HG02571 (cell line): ENCODE measurements at regions not wholly inside any gene's neighbourhood (a gene's known extent, or its start where the extent isn't known, plus 50 kb on each side); places are given as distances from the start of the nearest gene placed in this dataset.

Experiments
- ATAC-seq: cut with Tn5 transposase; IDR thresholded peaks from one replicate; pipeline ENCODE4 v1.9.1; 2021; ENCODE audit warnings: mild to moderate bottlenecking, moderate library complexity; ENCODE audit not compliant: unreplicated experiment

- ATAC-seq: no peak
Measured at GRCh38 chr10:60669501-60669900, 108.8 kb upstream of the CDK1 start.

DNA sequence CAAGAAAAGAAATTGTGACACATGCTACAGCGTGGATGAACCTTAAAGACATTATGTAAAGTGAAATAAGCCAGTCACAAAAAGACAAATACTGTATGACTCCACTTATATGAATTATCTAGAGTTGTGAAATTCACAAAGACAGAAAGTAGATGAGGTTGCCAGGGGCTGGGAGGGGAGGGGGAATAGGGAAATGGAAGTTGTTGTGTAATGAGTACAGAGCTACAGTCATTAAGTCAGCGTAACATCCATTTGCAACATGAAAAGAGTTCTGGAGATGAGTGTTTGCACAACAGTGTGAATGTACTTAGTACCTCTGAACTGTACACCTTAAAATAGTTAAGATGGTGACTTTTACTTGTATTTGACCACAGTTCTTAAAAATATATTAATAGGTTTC is 112.1 kb upstream of the CDK1 start:
- no peak for ATAC-seq

DNA sequence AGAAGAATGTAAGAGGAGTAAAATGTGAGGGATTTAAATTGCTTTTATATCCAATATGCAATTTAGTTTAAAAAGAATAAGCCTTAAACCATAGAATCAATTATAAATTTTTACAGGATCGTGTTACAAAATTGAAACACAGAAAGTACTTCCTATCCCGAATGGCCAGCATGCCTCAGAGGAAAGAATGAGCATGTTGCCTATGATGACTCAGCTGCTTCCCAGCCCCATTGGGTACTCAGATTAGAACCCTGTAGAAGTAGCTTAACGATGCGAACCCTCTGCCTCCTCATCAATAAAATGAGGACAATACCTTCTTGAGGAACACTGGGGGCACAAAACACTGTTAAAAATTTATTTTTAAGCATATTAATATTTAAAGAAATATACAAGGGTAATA is 113.4 kb upstream of the CDK1 start:
- no peak for ATAC-seq

DNA sequence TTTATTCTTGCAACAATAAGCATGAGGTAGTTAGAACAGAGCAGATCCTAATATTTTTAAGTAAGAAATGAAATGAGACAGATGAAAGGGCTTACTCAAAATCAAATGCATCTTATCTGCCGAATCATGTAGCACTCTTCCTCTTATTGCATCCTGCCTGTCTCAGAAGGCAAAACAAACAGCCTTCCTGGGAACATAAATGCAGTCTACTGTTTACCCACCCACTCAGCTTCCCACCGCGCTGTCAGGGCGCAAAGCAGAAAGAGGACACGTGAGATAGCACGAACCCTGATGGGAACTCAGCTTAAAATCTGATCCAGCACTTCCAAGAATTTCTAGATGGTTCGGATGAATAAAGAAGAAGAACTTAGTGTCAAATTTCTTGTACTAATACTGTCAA is 114.4 kb upstream of the CDK1 start:
- ATAC-seq: no peak

DNA sequence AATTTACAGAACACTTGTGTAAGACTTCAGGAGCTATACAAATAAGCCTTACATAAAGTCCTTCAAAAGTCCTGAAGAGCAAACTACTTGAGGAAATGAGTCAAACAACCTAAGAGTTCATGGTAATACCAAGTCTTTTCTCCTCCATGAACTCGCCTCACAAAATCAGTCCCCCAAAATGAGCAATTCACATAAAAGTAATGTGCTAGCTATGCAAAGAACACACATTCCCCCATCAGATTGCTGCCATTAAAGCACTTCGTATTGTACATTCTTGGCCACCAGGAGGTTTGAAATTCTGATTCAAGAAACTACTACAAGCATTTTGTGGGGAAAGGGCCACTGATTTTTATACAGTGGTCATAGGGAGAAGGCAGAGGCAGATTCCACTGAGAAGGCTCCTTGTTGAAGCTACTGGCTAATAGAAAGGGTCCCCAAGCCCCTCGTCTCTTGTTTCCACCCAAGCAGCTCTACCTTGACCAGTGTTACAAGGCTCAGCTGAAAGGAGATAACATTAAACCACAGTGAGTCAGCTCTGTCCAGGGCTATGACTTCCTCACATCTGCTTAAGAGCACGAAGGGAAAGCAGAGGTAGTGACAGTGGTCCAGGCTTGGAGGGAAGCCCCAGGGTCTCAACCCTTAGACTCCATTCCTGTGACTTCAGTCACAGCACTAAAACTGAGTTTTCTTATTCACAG is 115.2 kb upstream of the CDK1 start:
- no peak for ATAC-seq

- no peak for ATAC-seq
Measured at GRCh38 chr10:60661637-60662036, 116.6 kb upstream of the CDK1 start.

GRCh38 chr10:60660625-60661024 is 117.7 kb upstream of the CDK1 start:
- no peak for ATAC-seq

GRCh38 chr10:60654813-60655464 is 123.3 kb upstream of the CDK1 start:
- no peak for ATAC-seq

- ATAC-seq: peak; percentile 83
Measured at GRCh38 chr10:60652628-60653027, 125.7 kb upstream of the CDK1 start.

DNA sequence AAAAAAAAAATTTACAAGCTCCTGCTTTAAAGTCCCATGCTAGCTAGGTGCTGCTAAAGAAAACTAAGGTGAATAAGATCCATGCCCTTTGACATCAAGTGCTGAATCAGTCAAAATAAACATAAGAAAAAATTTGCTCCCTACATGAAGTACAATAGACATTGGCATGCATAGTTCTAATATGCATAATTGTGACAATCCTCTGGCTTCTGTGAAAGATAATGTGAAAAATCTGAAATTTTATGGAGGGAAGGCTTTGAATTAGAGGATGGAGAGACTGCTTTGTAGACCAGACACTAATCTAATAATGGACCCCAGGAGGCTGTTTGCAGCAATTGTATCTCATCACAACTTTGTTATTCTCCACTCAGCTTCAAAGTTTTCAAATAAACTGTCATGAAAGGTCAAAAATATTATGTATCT is 127.9 kb upstream of the CDK1 start:
- ATAC-seq: no peak

GRCh38 chr10:60649485-60650377 is 128.5 kb upstream of the CDK1 start:
- ATAC-seq: no peak

- no peak for ATAC-seq
Measured at GRCh38 chr10:60648761-60649160, 129.5 kb upstream of the CDK1 start.

GRCh38 chr10:60646966-60647796 is 131.1 kb upstream of the CDK1 start:
- ATAC-seq: no peak

DNA sequence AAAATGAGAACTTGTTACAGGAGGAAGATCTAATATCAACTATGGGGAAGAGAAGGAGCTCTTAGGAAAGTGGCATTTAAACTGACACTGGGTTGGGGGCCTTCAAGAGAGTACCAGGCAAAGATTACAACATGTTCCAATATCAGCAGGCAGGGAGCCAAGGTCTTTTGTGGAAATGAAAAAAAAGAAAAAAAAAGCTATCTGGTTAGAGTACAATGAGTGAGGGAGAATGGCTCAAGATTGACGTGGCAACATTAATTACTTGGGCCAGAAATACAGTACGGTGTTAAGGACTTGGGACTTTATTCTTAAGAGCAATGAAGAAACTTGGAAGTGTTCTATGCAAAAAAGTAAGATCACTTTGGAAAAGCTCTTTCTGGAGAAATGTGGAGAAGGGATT is 132.3 kb upstream of the CDK1 start:
- no peak for ATAC-seq

DNA sequence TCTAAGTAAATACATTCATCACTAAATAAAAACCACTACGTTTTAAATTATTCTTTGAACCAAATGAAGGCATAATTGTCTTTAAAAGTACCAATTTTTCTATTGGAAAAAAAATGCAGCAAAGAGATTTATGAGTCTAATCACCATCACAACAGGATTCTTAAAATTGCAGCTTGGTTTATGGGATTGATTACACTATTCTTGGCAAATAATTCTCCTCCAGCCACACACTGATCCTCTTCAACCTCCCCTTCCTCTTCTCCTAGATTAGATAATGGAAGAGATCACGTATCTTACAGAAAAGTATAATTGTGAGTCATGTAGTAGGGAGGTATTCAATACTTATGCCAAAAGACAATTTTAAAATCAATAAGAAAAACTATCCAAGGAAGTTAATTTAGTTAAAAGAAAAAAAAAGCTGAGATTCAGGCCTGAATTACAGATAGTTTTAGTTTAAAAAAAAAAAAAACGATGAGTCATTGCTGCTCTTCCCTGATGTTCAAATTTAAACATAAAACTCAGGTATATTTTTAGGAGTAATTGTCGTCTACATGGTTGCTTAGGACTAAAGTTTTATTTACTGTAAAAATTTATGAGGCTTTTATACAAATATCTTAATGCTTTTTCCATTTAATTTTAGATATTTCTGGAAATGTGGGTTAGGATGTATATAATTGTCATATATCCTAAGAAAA is 133.7 kb upstream of the CDK1 start:
- ATAC-seq: no peak

DNA sequence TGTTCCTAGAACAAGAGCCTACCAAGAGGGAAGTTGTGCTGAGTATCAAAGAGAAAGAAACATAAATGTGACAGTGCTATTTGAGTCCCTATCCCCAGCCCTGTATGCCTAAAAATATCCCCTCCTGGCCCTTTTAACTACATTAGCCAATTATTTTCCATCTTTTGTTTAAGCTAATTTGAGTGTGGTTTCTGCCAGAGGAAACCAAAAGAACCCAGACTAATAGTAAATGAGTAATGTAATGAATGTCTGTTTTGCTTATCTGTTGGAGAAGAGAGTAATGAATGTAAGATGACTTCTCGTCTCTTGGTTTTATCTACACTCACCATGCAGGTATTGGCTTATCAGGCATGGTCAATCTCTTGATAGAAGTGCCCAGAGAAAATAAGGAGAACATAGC is 134.4 kb upstream of the CDK1 start:
- no peak for ATAC-seq

- no peak for ATAC-seq
Measured at GRCh38 chr10:60629332-60629731, 148.9 kb upstream of the CDK1 start.

DNA sequence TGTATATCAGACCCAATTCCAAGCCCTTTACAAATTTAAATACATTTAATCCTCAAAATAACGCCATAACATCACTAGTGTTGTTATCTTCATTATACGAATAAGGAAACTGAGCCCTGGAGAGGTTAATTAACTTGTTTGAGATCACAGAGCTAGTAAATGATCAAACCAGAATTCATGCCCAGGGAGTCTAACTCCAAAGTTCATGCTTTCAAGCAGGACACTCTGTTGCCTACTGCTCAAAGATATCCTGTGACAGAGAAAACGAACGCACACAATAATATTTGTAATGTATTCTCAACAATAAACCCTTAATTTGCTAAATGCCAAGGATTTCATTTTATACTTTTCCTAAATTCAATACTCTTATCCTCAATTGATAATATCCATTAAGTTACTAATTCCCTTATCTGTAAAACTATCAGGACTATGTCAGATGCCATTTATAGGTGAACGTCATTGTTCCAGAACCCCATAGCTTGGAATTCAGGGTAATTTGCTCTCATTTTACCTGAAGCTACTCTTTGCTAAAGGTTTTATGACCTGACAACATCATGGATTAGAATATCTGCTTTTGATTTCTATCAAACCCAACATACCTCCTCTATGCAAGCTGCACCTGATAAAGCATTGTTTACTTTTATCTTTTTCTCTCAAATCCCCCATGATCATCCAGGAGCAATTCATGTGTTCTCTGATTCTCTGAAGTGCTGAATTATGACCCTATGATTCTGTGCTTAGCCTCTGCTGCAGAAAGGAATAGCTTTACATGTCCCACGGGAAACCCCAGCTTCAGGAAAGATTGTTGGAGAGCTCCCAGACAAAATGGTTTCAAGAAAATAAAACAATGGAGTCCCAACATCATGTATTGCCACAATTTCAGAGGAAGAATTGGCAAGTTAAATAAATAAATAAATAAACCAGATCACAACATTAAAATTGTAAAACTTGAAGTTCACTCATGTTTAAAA is 150.2 kb upstream of the CDK1 start:
- ATAC-seq: no peak

- no peak for ATAC-seq
Measured at GRCh38 chr10:60626037-60626436, 152.2 kb upstream of the CDK1 start.
